ENCODE measurements at regions not wholly inside any gene's neighbourhood (a gene's known extent, or its start where the extent isn't known, plus 50 kb on each side); places are given as distances from the start of the nearest gene placed in this dataset.

GRCh38 chr7:17014686-17015085 is 132.9 kb upstream of the AGR3 start:
- BruUV-seq (replicated peaks) = no TSS peak
- Mint-ChIP-seq H3K9me3 (ENCODE audit: unreplicated experiment) (no peaks in the 10 kb centered on the region), H3K4me1 (ENCODE audit: insufficient read depth, unreplicated experiment) (peaks cover 17% of the 10 kb centered on the region), H3K36me3 (ENCODE audit: insufficient read depth, unreplicated experiment) (no peaks in the 10 kb centered on the region), H3K4me3 (ENCODE audit: unreplicated experiment) (no peak overlapping the region), H3K27ac (ENCODE audit: low read depth, unreplicated experiment) (no peak overlapping the region), H3K27me3 (ENCODE audit: insufficient read depth, unreplicated experiment) (no peaks in the 10 kb centered on the region)
- no peak for DNase-seq (ENCODE audit: unreplicated experiment)
- intact Hi-C loops (cut with micrococcal nuclease) = no loop called here
- TF ChIP-seq, protein P1, sequence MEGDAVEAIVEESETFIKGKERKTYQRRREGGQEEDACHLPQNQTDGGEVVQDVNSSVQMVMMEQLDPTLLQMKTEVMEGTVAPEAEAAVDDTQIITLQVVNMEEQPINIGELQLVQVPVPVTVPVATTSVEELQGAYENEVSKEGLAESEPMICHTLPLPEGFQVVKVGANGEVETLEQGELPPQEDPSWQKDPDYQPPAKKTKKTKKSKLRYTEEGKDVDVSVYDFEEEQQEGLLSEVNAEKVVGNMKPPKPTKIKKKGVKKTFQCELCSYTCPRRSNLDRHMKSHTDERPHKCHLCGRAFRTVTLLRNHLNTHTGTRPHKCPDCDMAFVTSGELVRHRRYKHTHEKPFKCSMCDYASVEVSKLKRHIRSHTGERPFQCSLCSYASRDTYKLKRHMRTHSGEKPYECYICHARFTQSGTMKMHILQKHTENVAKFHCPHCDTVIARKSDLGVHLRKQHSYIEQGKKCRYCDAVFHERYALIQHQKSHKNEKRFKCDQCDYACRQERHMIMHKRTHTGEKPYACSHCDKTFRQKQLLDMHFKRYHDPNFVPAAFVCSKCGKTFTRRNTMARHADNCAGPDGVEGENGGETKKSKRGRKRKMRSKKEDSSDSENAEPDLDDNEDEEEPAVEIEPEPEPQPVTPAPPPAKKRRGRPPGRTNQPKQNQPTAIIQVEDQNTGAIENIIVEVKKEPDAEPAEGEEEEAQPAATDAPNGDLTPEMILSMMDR (IDR thresholded peaks at IDR 0.05; ENCODE audit: unreplicated experiment) = no peak
- ChIA-PET CTCF (no interaction called here), POLR2A (interaction anchor here (1.0 to 1.2 kb wide), 2 partner anchors 17 to 25 kb away, joined by 3 read pairs; no protein-coding TSS in a partner anchor)

DNA sequence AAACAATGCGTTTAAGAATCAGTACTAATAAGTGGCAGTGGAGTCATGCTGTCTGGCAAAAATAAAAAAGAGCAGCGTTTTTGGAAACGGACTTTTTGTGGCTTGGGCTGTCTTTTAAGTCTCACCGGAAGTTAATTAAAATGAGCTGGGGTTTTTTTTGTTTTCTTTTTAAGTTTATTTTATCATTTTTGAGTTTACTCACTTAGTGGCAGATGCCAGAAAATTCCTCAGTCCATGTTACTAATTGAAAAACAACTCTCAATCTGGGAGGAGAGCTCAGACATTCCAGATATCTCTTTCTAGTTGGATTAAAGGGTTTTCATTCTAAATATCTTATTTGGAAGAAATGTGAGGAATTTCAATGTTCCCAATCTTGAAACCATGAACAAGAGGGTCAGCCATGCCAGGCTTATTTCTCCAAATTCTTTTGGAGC is 133.8 kb upstream of the AGR3 start:
- TF ChIP-seq, protein P1 (IDR thresholded peaks at IDR 0.05; ENCODE audit: unreplicated experiment) = no peak
- Mint-ChIP-seq H3K9me3 (ENCODE audit: unreplicated experiment) (no peaks in the 10 kb centered on the region), H3K36me3 (ENCODE audit: insufficient read depth, unreplicated experiment) (no peaks in the 10 kb centered on the region), H3K4me1 (ENCODE audit: insufficient read depth, unreplicated experiment) (peaks cover 10% of the 10 kb centered on the region), H3K27me3 (ENCODE audit: insufficient read depth, unreplicated experiment) (no peaks in the 10 kb centered on the region), H3K4me3 (ENCODE audit: unreplicated experiment) (no peak overlapping the region), H3K27ac (ENCODE audit: low read depth, unreplicated experiment) (no peak overlapping the region)
- ChIA-PET CTCF (no interaction called here), POLR2A (interaction anchor here (0.7 to 1.0 kb wide), 2 partner anchors 26 to 934 kb away, joined by 3 read pairs; no protein-coding TSS in a partner anchor)
- DNase-seq (ENCODE audit: unreplicated experiment) = no peak
- BruUV-seq (replicated peaks) = no TSS peak
- intact Hi-C loops (cut with micrococcal nuclease) = no loop called here

DNA sequence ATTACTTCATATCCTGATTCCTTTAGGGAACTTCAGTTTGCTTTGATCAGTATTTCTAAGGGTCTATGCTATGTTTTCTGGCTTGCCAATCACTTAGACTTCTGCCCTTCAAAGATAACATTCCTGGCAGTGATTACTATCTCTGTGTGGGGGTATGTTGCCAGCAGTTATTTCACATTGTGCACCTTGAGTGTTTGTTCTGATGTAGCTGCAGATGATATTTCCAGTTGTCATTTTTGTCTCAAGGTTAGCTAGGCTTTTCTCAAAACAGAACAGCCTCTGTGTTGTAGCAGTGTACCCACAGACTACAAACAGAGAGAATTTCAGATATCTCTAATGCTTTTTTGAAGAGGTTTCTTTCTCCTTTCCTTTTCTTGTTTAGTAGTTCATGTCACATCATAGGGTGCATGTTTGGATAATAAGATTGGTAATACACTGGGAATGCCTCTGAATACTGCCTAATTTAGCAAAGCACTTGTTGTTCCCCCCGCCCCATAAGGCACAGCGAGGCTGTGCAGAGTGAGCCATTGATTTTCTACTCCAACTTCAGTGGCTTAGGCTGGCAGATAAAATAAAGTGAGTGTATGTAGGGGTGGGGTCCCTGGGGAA is 134.7 kb upstream of the AGR3 start:
- Mint-ChIP-seq H3K27ac (ENCODE audit: low read depth, unreplicated experiment) (no peak overlapping the region), H3K9me3 (ENCODE audit: unreplicated experiment) (no peaks in the 10 kb centered on the region), H3K4me1 (ENCODE audit: insufficient read depth, unreplicated experiment) (peaks cover 7% of the 10 kb centered on the region), H3K36me3 (ENCODE audit: insufficient read depth, unreplicated experiment) (no peaks in the 10 kb centered on the region), H3K27me3 (ENCODE audit: insufficient read depth, unreplicated experiment) (no peaks in the 10 kb centered on the region), H3K4me3 (ENCODE audit: unreplicated experiment) (no peak overlapping the region)
- BruUV-seq (replicated peaks) = no TSS peak
- ChIA-PET CTCF (no interaction called here), POLR2A (no interaction called here)
- no peak for DNase-seq (ENCODE audit: unreplicated experiment)
- intact Hi-C loops (cut with micrococcal nuclease) = no loop called here
- TF ChIP-seq, protein P1 (IDR thresholded peaks at IDR 0.05; ENCODE audit: unreplicated experiment) = no peak

- no peaks in the 10 kb centered on the region for H3K27me3 Mint-ChIP-seq (ENCODE audit: insufficient read depth, unreplicated experiment)
- intact Hi-C loops (cut with micrococcal nuclease) = no loop called here
- ChIA-PET POLR2A (interaction anchor here (0.6 to 1.4 kb wide), 4 partner anchors 9 to 629 kb away, joined by 3 to 6 read pairs (median 4); no protein-coding TSS in a partner anchor), CTCF (interaction anchor here (0.8 to 2.0 kb wide), 3 partner anchors 11 to 279 kb away, joined by 3 to 8 read pairs (median 3); partner anchors contain the start of gene AHR)
- BruUV-seq (replicated peaks) = no TSS peak
- H3K27ac Mint-ChIP-seq (ENCODE audit: low read depth, unreplicated experiment) = no peak overlapping the region
- H3K9me3 Mint-ChIP-seq (ENCODE audit: unreplicated experiment) = no peaks in the 10 kb centered on the region
- no peak for DNase-seq (ENCODE audit: unreplicated experiment)
- peaks cover 7% of the 10 kb centered on the region for H3K4me1 Mint-ChIP-seq (ENCODE audit: insufficient read depth, unreplicated experiment)
- TF ChIP-seq, protein P1 (IDR thresholded peaks at IDR 0.05; ENCODE audit: unreplicated experiment) = no peak
- H3K4me3 Mint-ChIP-seq (ENCODE audit: unreplicated experiment) = no peak overlapping the region
- no peaks in the 10 kb centered on the region for H3K36me3 Mint-ChIP-seq (ENCODE audit: insufficient read depth, unreplicated experiment)
These were observed 137.3 kb upstream of the AGR3 start for GRCh38 chr7:17019106-17019505.
